ENCODE measurements at regions not wholly inside any gene's neighbourhood (a gene's known extent, or its start where the extent isn't known, plus 50 kb on each side); places are given as distances from the start of the nearest gene placed in this dataset.

DNA sequence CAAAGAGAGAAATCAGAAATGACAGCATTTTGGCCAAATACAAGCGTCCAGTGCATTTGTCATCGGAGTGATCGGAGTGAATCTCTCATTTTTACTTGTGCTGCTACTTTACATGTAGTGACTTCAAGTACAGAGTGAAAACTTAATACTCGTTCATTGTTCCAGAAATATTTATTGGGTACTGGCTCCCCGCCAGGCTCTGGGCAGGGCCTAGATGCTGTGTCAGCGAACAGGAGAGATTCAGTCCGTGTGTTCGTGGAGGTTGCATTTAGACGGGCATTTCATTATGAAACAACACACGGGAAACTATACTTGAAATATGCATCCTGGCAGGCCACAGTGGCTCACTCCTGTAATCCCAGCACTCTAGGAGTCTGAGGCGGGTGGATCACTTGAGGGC lies 727.2 kb upstream of the RBFOX1 start:
- TF ChIP-seq, protein P1, sequence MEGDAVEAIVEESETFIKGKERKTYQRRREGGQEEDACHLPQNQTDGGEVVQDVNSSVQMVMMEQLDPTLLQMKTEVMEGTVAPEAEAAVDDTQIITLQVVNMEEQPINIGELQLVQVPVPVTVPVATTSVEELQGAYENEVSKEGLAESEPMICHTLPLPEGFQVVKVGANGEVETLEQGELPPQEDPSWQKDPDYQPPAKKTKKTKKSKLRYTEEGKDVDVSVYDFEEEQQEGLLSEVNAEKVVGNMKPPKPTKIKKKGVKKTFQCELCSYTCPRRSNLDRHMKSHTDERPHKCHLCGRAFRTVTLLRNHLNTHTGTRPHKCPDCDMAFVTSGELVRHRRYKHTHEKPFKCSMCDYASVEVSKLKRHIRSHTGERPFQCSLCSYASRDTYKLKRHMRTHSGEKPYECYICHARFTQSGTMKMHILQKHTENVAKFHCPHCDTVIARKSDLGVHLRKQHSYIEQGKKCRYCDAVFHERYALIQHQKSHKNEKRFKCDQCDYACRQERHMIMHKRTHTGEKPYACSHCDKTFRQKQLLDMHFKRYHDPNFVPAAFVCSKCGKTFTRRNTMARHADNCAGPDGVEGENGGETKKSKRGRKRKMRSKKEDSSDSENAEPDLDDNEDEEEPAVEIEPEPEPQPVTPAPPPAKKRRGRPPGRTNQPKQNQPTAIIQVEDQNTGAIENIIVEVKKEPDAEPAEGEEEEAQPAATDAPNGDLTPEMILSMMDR (IDR thresholded peaks at IDR 0.05; ENCODE audit: low read depth, low read length, poor library complexity, severe bottlenecking), result no peak
- TF ChIP-seq EZH2phosphoT487 (IDR thresholded peaks at IDR 0.05; ENCODE audit: borderline replicate concordance, low read length), result no peak
